ENCODE measurements at regions not wholly inside any gene's neighbourhood (a gene's known extent, or its start where the extent isn't known, plus 50 kb on each side); places are given as distances from the start of the nearest gene placed in this dataset.

DNA sequence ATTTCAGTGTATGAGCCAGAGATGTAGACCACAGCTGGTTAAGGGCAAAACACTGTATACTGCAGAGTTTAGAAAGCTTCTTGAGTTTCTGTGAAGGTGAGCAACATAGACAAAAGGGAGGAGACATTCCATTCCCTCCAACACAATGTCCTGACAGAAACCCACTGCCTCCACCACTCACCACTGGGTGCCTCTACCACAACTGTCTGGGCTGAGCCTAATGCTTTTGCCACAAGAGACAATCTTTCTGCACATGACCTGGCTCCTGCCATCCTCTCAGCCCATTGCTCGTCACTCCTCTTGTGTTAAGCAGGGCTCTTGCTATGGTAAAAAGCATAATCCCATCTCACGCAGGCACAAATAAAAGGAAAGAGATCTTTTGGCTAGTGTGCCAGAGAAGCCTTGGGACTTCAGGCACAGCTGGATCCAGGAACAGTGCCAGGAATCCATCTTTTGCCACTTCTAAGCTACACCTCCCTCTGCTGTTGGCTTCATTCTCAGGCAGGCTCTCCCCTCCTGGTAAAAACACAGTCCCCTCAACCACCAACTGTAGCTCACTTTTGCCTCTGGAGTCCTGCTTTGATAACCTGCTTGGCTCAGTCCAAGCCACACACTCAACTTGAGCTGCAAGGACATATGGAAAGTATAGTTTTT is 140.6 kb upstream of the PRR20G start:
- TF ChIP-seq, protein P1, sequence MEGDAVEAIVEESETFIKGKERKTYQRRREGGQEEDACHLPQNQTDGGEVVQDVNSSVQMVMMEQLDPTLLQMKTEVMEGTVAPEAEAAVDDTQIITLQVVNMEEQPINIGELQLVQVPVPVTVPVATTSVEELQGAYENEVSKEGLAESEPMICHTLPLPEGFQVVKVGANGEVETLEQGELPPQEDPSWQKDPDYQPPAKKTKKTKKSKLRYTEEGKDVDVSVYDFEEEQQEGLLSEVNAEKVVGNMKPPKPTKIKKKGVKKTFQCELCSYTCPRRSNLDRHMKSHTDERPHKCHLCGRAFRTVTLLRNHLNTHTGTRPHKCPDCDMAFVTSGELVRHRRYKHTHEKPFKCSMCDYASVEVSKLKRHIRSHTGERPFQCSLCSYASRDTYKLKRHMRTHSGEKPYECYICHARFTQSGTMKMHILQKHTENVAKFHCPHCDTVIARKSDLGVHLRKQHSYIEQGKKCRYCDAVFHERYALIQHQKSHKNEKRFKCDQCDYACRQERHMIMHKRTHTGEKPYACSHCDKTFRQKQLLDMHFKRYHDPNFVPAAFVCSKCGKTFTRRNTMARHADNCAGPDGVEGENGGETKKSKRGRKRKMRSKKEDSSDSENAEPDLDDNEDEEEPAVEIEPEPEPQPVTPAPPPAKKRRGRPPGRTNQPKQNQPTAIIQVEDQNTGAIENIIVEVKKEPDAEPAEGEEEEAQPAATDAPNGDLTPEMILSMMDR (conservative IDR thresholded peaks at IDR 0.05): no peak
- TF ChIP-seq EZH2 (IDR thresholded peaks at IDR 0.05; ENCODE audit: low read depth): no peak
